GM23338 (cell line): ENCODE measurements at regions not wholly inside any gene's neighbourhood (a gene's known extent, or its start where the extent isn't known, plus 50 kb on each side); places are given as distances from the start of the nearest gene placed in this dataset.

Source experiments
- ATAC-seq: fragments of 200-7000 bp; cut with Tn5 transposase; 3 replicates; pipeline ENCODE4 v1.9.1; 2020
- DNase-seq: peaks from one replicate; pipeline ENCODE4 v3.0.0-alpha.2; 2015; ENCODE audit warnings: low spot score
- H2AFZ ChIP-seq: fragments of 200-600 bp; sonication (generic); 2 replicates; pipeline ENCODE4 v1.8.0; 2016; ENCODE audit warnings: antibody characterized with exemption, mild to moderate bottlenecking, moderate library complexity
- H3F3A ChIP-seq: fragments of 200-600 bp; sonication (generic); replicated peaks from 2 replicates; pipeline ENCODE4 v1.8.0; 2017; ENCODE audit warnings: antibody characterized with exemption, mixed run types, low read depth
- H3K27ac ChIP-seq: fragments of 200-600 bp; sonication (generic); 2 replicates; pipeline ENCODE4 v1.6.1; 2016; ENCODE audit warnings: low read depth
- H3K27me3 ChIP-seq: fragments of 200-600 bp; sonication (generic); 2 replicates; pipeline ENCODE4 v1.8.0; 2016; ENCODE audit warnings: mild to moderate bottlenecking, mixed run types, moderate library complexity; ENCODE audit not compliant: insufficient read depth
- H3K36me3 ChIP-seq: fragments of 200-600 bp; sonication (generic); 2 replicates; pipeline ENCODE4 v1.8.0; 2016; ENCODE audit warnings: mild to moderate bottlenecking; ENCODE audit not compliant: insufficient read depth
- H3K4me1 ChIP-seq: fragments of 200-600 bp; sonication (generic); 2 replicates; pipeline ENCODE4 v1.8.0; 2016; ENCODE audit warnings: mild to moderate bottlenecking, moderate library complexity; ENCODE audit not compliant: insufficient read depth
- H3K4me2 ChIP-seq: fragments of 200-600 bp; sonication (generic); 2 replicates; pipeline ENCODE4 v1.7.1; 2017; ENCODE audit warnings: mixed run types
- H3K4me3 ChIP-seq: fragments of 200-600 bp; sonication (generic); 2 replicates; pipeline ENCODE4 v1.6.1; 2016; ENCODE audit warnings: mixed run types
- H3K79me2 ChIP-seq: fragments of 200-600 bp; sonication (generic); replicated peaks from 2 replicates; pipeline ENCODE4 v1.8.0; 2017; ENCODE audit warnings: mild to moderate bottlenecking; ENCODE audit not compliant: insufficient read depth
- H3K9me2 ChIP-seq: fragments of 200-600 bp; sonication (generic); 2 replicates; pipeline ENCODE4 v1.8.0; 2017; ENCODE audit not compliant: insufficient read depth
- H4K20me1 ChIP-seq: fragments of 200-600 bp; sonication (generic); replicated peaks from 2 replicates; pipeline ENCODE4 v1.8.0; 2017; ENCODE audit warnings: mild to moderate bottlenecking; ENCODE audit not compliant: insufficient read depth
- H3K27ac Mint-ChIP-seq: 2 replicates; pipeline ENCODE4 v1.8.0; 2020; ENCODE audit warnings: inconsistent platforms, mild to moderate bottlenecking, moderate library complexity, mixed read lengths
- H3K27me3 Mint-ChIP-seq: 3 replicates; pipeline ENCODE4 v1.8.0; 2022; ENCODE audit warnings: low read depth, mild to moderate bottlenecking, moderate library complexity, mixed read lengths, inconsistent platforms; ENCODE audit not compliant: insufficient read depth, poor library complexity
- H3K36me3 Mint-ChIP-seq: 3 replicates; pipeline ENCODE4 v1.8.0; 2021; ENCODE audit warnings: low read depth, mild to moderate bottlenecking, inconsistent platforms, moderate library complexity, mixed read lengths
- H3K4me1 Mint-ChIP-seq: 3 replicates; pipeline ENCODE4 v1.8.0; 2020; ENCODE audit warnings: mild to moderate bottlenecking, inconsistent platforms, mixed read lengths
- H3K4me3 Mint-ChIP-seq: 3 replicates; pipeline ENCODE4 v1.8.0; 2021; ENCODE audit warnings: moderate library complexity, mild to moderate bottlenecking, inconsistent platforms, mixed read lengths
- H3K9me3 Mint-ChIP-seq: 3 replicates; pipeline ENCODE4 v1.8.0; 2020; ENCODE audit warnings: moderate library complexity, mild to moderate bottlenecking, inconsistent platforms, mixed read lengths
- CREB1 ChIP-seq: fragments of 250-450 bp; sonication (Bioruptor Pico); IDR thresholded peaks from 2 replicates; pipeline ENCODE4 v1.5.0; 2020; ENCODE audit warnings: low read depth, mild to moderate bottlenecking, moderate library complexity
- CTCF ChIP-seq, 2 experiments: fragments of 200-600 bp in 1 of 2; sonication (generic) in 1 of 2; conservative IDR thresholded peaks; 2 replicates each; pipeline versions ENCODE4 v1.5.1 to v1.6.1; 2016 to 2017; ENCODE audit warnings: antibody characterized with exemption in 2 of 2, low read depth in 2 of 2, mild to moderate bottlenecking in 2 of 2, moderate library complexity in 1 of 2
- EZH2 ChIP-seq: fragments of 200-600 bp; sonication (generic); IDR thresholded peaks from one replicate; pipeline ENCODE4 v1.8.0; 2017; ENCODE audit warnings: antibody characterized with exemption, mild to moderate bottlenecking, low read depth; ENCODE audit not compliant: unreplicated experiment
- EZH2phosphoT487 ChIP-seq: fragments of 200-600 bp; sonication (generic); IDR thresholded peaks from one replicate; pipeline ENCODE4 v1.8.1; 2018; ENCODE audit warnings: antibody characterized with exemption; ENCODE audit not compliant: unreplicated experiment
- JUNB ChIP-seq: IDR thresholded peaks from one replicate; pipeline ENCODE4 v1.6.1; 2016; ENCODE audit warnings: antibody characterized with exemption; ENCODE audit not compliant: unreplicated experiment
- NANOG ChIP-seq: IDR thresholded peaks from 2 replicates; pipeline ENCODE4 v1.6.1; 2016; ENCODE audit warnings: antibody characterized with exemption, borderline replicate concordance
- POLR2AphosphoS5 ChIP-seq: IDR thresholded peaks from 2 replicates; pipeline ENCODE4 v1.6.1; 2016; ENCODE audit warnings: antibody characterized with exemption, low read depth
- REST ChIP-seq: IDR thresholded peaks from one replicate; pipeline ENCODE4 v1.6.1; 2018; ENCODE audit warnings: antibody characterized with exemption; ENCODE audit not compliant: unreplicated experiment
- STAT1 ChIP-seq: IDR thresholded peaks from one replicate; pipeline ENCODE4 v1.6.1; 2016; ENCODE audit warnings: antibody characterized with exemption; ENCODE audit not compliant: unreplicated experiment
- ZNF114 ChIP-seq: fragments of 250-450 bp; sonication (Bioruptor Pico); IDR thresholded peaks from 2 replicates; pipeline ENCODE4 v1.5.0; 2020; ENCODE audit warnings: mild to moderate bottlenecking, moderate library complexity
- ZNF331 ChIP-seq: fragments of 250-450 bp; sonication (Bioruptor Pico); IDR thresholded peaks from 2 replicates; pipeline ENCODE4 v1.5.0; 2020; ENCODE audit warnings: low read depth, mild to moderate bottlenecking, moderate library complexity
- ZNF462 ChIP-seq: fragments of 250-450 bp; sonication (Bioruptor Pico); IDR thresholded peaks from 2 replicates; pipeline ENCODE4 v1.5.0; 2020; ENCODE audit warnings: mild to moderate bottlenecking, moderate library complexity
- TF ChIP-seq, protein P1 (sequence below): IDR thresholded peaks from 2 replicates; pipeline ENCODE4 v1.6.1; 2016; ENCODE audit warnings: antibody characterized with exemption

DNA sequence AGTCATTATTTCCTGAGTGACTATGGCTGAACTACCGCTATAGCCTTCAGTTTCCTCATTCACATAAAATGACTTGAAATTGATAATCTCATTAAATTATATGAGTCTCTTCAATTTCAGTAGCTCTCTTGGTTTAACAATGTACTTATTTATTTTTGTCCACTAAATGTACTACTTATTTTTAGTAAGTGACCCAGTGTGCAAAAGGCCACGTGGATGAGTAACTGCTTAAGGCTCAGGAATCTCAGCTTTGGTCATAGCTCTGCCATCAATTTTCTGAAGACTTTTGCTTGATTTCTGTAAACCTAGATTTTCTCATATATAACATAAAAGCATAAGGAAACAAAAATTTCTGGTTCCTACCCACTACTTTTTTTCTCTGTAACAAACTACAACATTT, 1132.9 kb upstream of the CDH8 start:
- Histone ChIP-seq H3K4me2 (no peak overlapping the region), H3K27ac (no peak overlapping the region), H3K4me1 (no peaks in the 10 kb centered on the region), H3K9me2 (no peaks in the 10 kb centered on the region), H3K4me3 (no peak overlapping the region), H2AFZ (no peak overlapping the region), H3K27me3 (no peaks in the 10 kb centered on the region), H3F3A (no peaks in the 10 kb centered on the region), H3K79me2 (no peaks in the 10 kb centered on the region), H4K20me1 (no peaks in the 10 kb centered on the region), H3K36me3 (no peaks in the 10 kb centered on the region)
- Mint-ChIP-seq H3K27ac (no peak overlapping the region), H3K36me3 (no peaks in the 10 kb centered on the region), H3K4me1 (no peaks in the 10 kb centered on the region), H3K27me3 (no peaks in the 10 kb centered on the region), H3K4me3 (no peak overlapping the region), H3K9me3 (no peaks in the 10 kb centered on the region)
- DNase-seq (no peak), ATAC-seq (no peak)
- TF ChIP-seq JUNB: no peak
- TF ChIP-seq REST: no peak
- TF ChIP-seq ZNF331: no peak
- no peak for TF ChIP-seq CTCF (conservative IDR thresholded peaks at IDR 0.05; ENCODE audit: low read depth in 2 of 2)
- TF ChIP-seq EZH2phosphoT487: no peak
- TF ChIP-seq NANOG: no peak
- TF ChIP-seq ZNF462 (CRISPR knock-in tag): no peak
- TF ChIP-seq CREB1 (CRISPR knock-in tag): no peak
- no peak for TF ChIP-seq STAT1
- TF ChIP-seq, protein P1, sequence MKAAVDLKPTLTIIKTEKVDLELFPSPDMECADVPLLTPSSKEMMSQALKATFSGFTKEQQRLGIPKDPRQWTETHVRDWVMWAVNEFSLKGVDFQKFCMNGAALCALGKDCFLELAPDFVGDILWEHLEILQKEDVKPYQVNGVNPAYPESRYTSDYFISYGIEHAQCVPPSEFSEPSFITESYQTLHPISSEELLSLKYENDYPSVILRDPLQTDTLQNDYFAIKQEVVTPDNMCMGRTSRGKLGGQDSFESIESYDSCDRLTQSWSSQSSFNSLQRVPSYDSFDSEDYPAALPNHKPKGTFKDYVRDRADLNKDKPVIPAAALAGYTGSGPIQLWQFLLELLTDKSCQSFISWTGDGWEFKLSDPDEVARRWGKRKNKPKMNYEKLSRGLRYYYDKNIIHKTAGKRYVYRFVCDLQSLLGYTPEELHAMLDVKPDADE: no peak
- no peak for TF ChIP-seq EZH2
- no peak for TF ChIP-seq POLR2AphosphoS5
- TF ChIP-seq ZNF114 (CRISPR knock-in tag): no peak
